Ishikawa (cell line): ENCODE measurements at regions not wholly inside any gene's neighbourhood (a gene's known extent, or its start where the extent isn't known, plus 50 kb on each side); places are given as distances from the start of the nearest gene placed in this dataset.

Source experiments
- CEBPB ChIP-seq: IDR thresholded peaks from 2 replicates; pipeline ENCODE4 v1.6.1; 2012
- CREB1 ChIP-seq: IDR thresholded peaks from 2 replicates; pipeline ENCODE4 v1.6.1; 2012; ENCODE audit warnings: low read depth
- EGR1 ChIP-seq: IDR thresholded peaks from 2 replicates; pipeline ENCODE4 v1.6.1; 2012
- EP300 ChIP-seq: IDR thresholded peaks from 2 replicates; pipeline ENCODE4 v1.6.1; 2012; ENCODE audit warnings: borderline replicate concordance
- FOXM1 ChIP-seq: IDR thresholded peaks from 2 replicates; pipeline ENCODE4 v1.6.1; 2012; ENCODE audit warnings: low read depth, borderline replicate concordance
- MAX ChIP-seq: IDR thresholded peaks from 2 replicates; pipeline ENCODE4 v1.6.1; 2012
- NFIC ChIP-seq: IDR thresholded peaks from 2 replicates; pipeline ENCODE4 v1.6.1; 2012
- RAD21 ChIP-seq: IDR thresholded peaks from 2 replicates; pipeline ENCODE4 v1.6.1; 2012; ENCODE audit warnings: low read depth
- TAF1 ChIP-seq: IDR thresholded peaks from 2 replicates; pipeline ENCODE4 v1.6.1; 2012; ENCODE audit warnings: low read depth, mild to moderate bottlenecking
- TCF12 ChIP-seq: IDR thresholded peaks from 2 replicates; pipeline ENCODE4 v1.6.1; 2012; ENCODE audit warnings: low read depth
- TEAD4 ChIP-seq: IDR thresholded peaks from 2 replicates; pipeline ENCODE4 v1.6.1; 2012
- USF1 ChIP-seq: IDR thresholded peaks from 2 replicates; pipeline ENCODE4 v1.6.1; 2012
- YY1 ChIP-seq: IDR thresholded peaks from 2 replicates; pipeline ENCODE4 v1.6.1; 2012; ENCODE audit warnings: low read depth
- ZBTB7A ChIP-seq: IDR thresholded peaks from 2 replicates; pipeline ENCODE4 v1.6.1; 2012; ENCODE audit warnings: low read depth
- TF ChIP-seq, protein P1 (sequence below): IDR thresholded peaks from 2 replicates; pipeline ENCODE4 v1.6.1; 2012; ENCODE audit warnings: low read depth, mild to moderate bottlenecking

- TF ChIP-seq EP300 (no peak), RAD21 (no peak), TCF12 (no peak), NFIC (no peak), CEBPB (no peak), YY1 (no peak), ZBTB7A (no peak), TEAD4 (no peak), USF1 (no peak), CREB1 (no peak), FOXM1 (no peak), MAX (no peak), EGR1 (no peak), TAF1 (no peak)
- TF ChIP-seq, protein P1, sequence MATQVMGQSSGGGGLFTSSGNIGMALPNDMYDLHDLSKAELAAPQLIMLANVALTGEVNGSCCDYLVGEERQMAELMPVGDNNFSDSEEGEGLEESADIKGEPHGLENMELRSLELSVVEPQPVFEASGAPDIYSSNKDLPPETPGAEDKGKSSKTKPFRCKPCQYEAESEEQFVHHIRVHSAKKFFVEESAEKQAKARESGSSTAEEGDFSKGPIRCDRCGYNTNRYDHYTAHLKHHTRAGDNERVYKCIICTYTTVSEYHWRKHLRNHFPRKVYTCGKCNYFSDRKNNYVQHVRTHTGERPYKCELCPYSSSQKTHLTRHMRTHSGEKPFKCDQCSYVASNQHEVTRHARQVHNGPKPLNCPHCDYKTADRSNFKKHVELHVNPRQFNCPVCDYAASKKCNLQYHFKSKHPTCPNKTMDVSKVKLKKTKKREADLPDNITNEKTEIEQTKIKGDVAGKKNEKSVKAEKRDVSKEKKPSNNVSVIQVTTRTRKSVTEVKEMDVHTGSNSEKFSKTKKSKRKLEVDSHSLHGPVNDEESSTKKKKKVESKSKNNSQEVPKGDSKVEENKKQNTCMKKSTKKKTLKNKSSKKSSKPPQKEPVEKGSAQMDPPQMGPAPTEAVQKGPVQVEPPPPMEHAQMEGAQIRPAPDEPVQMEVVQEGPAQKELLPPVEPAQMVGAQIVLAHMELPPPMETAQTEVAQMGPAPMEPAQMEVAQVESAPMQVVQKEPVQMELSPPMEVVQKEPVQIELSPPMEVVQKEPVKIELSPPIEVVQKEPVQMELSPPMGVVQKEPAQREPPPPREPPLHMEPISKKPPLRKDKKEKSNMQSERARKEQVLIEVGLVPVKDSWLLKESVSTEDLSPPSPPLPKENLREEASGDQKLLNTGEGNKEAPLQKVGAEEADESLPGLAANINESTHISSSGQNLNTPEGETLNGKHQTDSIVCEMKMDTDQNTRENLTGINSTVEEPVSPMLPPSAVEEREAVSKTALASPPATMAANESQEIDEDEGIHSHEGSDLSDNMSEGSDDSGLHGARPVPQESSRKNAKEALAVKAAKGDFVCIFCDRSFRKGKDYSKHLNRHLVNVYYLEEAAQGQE: no peak
These were observed 72.3 kb upstream of the SSTR4 start for GRCh38 chr20:22962567-22963439.

DNA sequence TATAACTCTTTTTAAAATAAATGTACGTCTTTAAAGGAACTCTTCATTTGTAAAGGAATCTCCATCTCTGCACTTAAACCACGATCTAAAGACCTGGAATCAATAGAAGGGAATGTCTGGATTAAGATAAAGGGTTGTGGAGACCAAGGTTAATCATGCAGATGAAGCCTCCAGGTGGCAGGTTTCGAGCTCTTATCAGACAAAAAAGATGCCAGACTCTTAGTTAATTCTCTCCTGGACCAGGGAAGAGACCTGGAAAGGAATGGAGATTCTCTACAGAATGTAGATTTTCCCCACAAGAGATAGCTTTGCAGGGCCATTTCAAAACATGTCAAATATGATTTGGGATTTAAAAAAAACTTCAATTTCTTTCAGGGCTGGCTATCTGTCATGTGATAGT is 71.5 kb upstream of the SSTR4 start:
- TF ChIP-seq TCF12 (no peak), ZBTB7A (no peak), FOXM1 (no peak), TAF1 (no peak), EGR1 (no peak), MAX (no peak), CEBPB (no peak), CREB1 (no peak), EP300 (no peak), NFIC (no peak), RAD21 (no peak), TEAD4 (no peak), USF1 (no peak), YY1 (no peak)
- TF ChIP-seq, protein P1: no peak

GRCh38 chr20:22966787-22967464 is 68.2 kb upstream of the SSTR4 start:
- TF ChIP-seq NFIC (no peak), CREB1 (no peak), TCF12 (no peak), FOXM1 (no peak)
- TF ChIP-seq, protein P1: no peak

GRCh38 chr20:22974354-22974753 is 60.8 kb upstream of the SSTR4 start:
- no peak for TF ChIP-seq NFIC
- no peak for TF ChIP-seq CEBPB
- TF ChIP-seq FOXM1: no peak
- no peak for TF ChIP-seq TCF12
- TF ChIP-seq, protein P1: no peak
- TF ChIP-seq MAX: no peak
- TF ChIP-seq CREB1: no peak
- no peak for TF ChIP-seq TEAD4
- TF ChIP-seq EP300: no peak
- TF ChIP-seq TAF1: no peak
- TF ChIP-seq EGR1: no peak
- no peak for TF ChIP-seq YY1
- TF ChIP-seq USF1: no peak
- no peak for TF ChIP-seq ZBTB7A
- no peak for TF ChIP-seq RAD21
